K562 (cell line): ENCODE measurements at regions not wholly inside any gene's neighbourhood (a gene's known extent, or its start where the extent isn't known, plus 50 kb on each side); places are given as distances from the start of the nearest gene placed in this dataset.

Experiments used
- ETS2 ChIP-seq: IDR thresholded peaks from 2 replicates; pipeline ENCODE4 v1.6.1; 2016; ENCODE audit warnings: borderline replicate concordance, missing genetic modification characterization, mild to moderate bottlenecking, moderate library complexity, missing compliant biosample characterization; ENCODE audit not compliant: poor library complexity, severe bottlenecking
- FUS ChIP-seq: fragments of 200-400 bp; formaldehyde crosslinking; optimal IDR thresholded peaks from 2 replicates; pipeline ENCODE3; 2017; ENCODE audit warnings: low read depth, low read length
- KLF16 ChIP-seq: IDR thresholded peaks from 2 replicates; pipeline ENCODE4 v1.6.1; 2016; ENCODE audit warnings: antibody characterized with exemption
- POLR2B ChIP-seq: fragments of 450-650 bp; IDR thresholded peaks from 2 replicates; pipeline ENCODE4 v1.6.1; 2018; ENCODE audit warnings: low read depth; ENCODE audit not compliant: partially characterized antibody
- SLC30A9 ChIP-seq: fragments of 250-450 bp; sonication (Bioruptor Pico); IDR thresholded peaks from 2 replicates; pipeline ENCODE4 v1.8.0; 2022; ENCODE audit warnings: mild to moderate bottlenecking, moderate library complexity
- SMAD2 ChIP-seq: fragments of 150-350 bp; IDR thresholded peaks from 2 replicates; pipeline ENCODE4 v1.6.1; 2014; ENCODE audit warnings: low read depth, mild to moderate bottlenecking, low read length
- TEAD4 ChIP-seq, 2 experiments: sonication (generic) in 1 of 2; formaldehyde crosslinking in 1 of 2; IDR thresholded peaks; 2 replicates each; pipeline versions ENCODE4 v1.6.1 to v1.8.0; 2012 to 2022; ENCODE audit warnings: borderline replicate concordance in 1 of 2, inconsistent platforms in 1 of 2, low read length in 1 of 2, mild to moderate bottlenecking in 1 of 2, missing genetic modification reagents in 1 of 2
- ZNF217 ChIP-seq: sonication (generic); formaldehyde crosslinking; IDR thresholded peaks from 2 replicates; pipeline ENCODE4 v1.8.0; 2022; ENCODE audit warnings: mild to moderate bottlenecking, missing genetic modification reagents
- ZNF57 ChIP-seq: fragments of 450-650 bp; formaldehyde crosslinking; IDR thresholded peaks from 2 replicates; pipeline ENCODE4 v1.4.0; 2020; ENCODE audit warnings: mild to moderate bottlenecking, moderate library complexity
- TF ChIP-seq, protein P1 (sequence below): sonication (generic); formaldehyde crosslinking; IDR thresholded peaks from 2 replicates; pipeline ENCODE4 v1.8.0; 2023; ENCODE audit warnings: mild to moderate bottlenecking, missing genetic modification reagents
- TF ChIP-seq, protein P2 (sequence below): fragments of 250-450 bp; sonication (Bioruptor Pico); IDR thresholded peaks from 2 replicates; pipeline ENCODE4 v1.5.0; 2021
- TF ChIP-seq, protein P3 (sequence below): fragments of 250-450 bp; sonication (Bioruptor Pico); IDR thresholded peaks from 2 replicates; pipeline ENCODE4 v1.4.0; 2020; ENCODE audit warnings: mild to moderate bottlenecking, moderate library complexity, borderline replicate concordance

- TF ChIP-seq, protein P1, sequence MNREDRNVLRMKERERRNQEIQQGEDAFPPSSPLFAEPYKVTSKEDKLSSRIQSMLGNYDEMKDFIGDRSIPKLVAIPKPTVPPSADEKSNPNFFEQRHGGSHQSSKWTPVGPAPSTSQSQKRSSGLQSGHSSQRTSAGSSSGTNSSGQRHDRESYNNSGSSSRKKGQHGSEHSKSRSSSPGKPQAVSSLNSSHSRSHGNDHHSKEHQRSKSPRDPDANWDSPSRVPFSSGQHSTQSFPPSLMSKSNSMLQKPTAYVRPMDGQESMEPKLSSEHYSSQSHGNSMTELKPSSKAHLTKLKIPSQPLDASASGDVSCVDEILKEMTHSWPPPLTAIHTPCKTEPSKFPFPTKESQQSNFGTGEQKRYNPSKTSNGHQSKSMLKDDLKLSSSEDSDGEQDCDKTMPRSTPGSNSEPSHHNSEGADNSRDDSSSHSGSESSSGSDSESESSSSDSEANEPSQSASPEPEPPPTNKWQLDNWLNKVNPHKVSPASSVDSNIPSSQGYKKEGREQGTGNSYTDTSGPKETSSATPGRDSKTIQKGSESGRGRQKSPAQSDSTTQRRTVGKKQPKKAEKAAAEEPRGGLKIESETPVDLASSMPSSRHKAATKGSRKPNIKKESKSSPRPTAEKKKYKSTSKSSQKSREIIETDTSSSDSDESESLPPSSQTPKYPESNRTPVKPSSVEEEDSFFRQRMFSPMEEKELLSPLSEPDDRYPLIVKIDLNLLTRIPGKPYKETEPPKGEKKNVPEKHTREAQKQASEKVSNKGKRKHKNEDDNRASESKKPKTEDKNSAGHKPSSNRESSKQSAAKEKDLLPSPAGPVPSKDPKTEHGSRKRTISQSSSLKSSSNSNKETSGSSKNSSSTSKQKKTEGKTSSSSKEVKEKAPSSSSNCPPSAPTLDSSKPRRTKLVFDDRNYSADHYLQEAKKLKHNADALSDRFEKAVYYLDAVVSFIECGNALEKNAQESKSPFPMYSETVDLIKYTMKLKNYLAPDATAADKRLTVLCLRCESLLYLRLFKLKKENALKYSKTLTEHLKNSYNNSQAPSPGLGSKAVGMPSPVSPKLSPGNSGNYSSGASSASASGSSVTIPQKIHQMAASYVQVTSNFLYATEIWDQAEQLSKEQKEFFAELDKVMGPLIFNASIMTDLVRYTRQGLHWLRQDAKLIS (CRISPR knock-in tag) = no peak
- TF ChIP-seq POLR2B (no peak), ZNF217 (CRISPR knock-in tag) (no peak), FUS (no peak), TEAD4 (IDR thresholded peaks at IDR 0.05; ENCODE audit: low read length) (no peak), TEAD4 (CRISPR knock-in tag; IDR thresholded peaks at IDR 0.05; ENCODE audit: borderline replicate concordance) (no peak), ZNF57 (CRISPR knock-in tag) (no peak), KLF16 (no peak), SMAD2 (no peak), SLC30A9 (CRISPR knock-in tag) (no peak), ETS2 (tag) (no peak)
- TF ChIP-seq, protein P2, sequence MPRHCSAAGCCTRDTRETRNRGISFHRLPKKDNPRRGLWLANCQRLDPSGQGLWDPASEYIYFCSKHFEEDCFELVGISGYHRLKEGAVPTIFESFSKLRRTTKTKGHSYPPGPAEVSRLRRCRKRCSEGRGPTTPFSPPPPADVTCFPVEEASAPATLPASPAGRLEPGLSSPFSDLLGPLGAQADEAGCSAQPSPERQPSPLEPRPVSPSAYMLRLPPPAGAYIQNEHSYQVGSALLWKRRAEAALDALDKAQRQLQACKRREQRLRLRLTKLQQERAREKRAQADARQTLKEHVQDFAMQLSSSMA (CRISPR knock-in tag) = no peak
- TF ChIP-seq, protein P3, sequence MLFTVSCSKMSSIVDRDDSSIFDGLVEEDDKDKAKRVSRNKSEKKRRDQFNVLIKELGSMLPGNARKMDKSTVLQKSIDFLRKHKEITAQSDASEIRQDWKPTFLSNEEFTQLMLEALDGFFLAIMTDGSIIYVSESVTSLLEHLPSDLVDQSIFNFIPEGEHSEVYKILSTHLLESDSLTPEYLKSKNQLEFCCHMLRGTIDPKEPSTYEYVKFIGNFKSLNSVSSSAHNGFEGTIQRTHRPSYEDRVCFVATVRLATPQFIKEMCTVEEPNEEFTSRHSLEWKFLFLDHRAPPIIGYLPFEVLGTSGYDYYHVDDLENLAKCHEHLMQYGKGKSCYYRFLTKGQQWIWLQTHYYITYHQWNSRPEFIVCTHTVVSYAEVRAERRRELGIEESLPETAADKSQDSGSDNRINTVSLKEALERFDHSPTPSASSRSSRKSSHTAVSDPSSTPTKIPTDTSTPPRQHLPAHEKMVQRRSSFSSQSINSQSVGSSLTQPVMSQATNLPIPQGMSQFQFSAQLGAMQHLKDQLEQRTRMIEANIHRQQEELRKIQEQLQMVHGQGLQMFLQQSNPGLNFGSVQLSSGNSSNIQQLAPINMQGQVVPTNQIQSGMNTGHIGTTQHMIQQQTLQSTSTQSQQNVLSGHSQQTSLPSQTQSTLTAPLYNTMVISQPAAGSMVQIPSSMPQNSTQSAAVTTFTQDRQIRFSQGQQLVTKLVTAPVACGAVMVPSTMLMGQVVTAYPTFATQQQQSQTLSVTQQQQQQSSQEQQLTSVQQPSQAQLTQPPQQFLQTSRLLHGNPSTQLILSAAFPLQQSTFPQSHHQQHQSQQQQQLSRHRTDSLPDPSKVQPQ (CRISPR knock-in tag) = no peak
These were observed 148.8 kb downstream of the HRH4 start (continued) for GRCh38 chr18:24609254-24609653.
